ENCODE measurements at regions not wholly inside any gene's neighbourhood (a gene's known extent, or its start where the extent isn't known, plus 50 kb on each side); places are given as distances from the start of the nearest gene placed in this dataset.
A peak's percentile ranks its signal among the peaks of the same experiment; 100 is the strongest.
"Not testable (repeated sequence)": the region's sequence is repeated elsewhere in the genome, so short reads cannot be mapped to it uniquely, and the experiment has no call there.

- DNase-seq, result not testable (repeated sequence)
Measured at GRCh38 chr11:67871168-67871567, 132.7 kb downstream of the UNC93B1 start.

- not testable (repeated sequence) for DNase-seq
Measured at GRCh38 chr11:67862896-67863295, 141.0 kb downstream of the UNC93B1 start.

GRCh38 chr11:67859513-67860161 lies 144.3 kb downstream of the UNC93B1 start:
- peak; percentile 39 for DNase-seq

DNA sequence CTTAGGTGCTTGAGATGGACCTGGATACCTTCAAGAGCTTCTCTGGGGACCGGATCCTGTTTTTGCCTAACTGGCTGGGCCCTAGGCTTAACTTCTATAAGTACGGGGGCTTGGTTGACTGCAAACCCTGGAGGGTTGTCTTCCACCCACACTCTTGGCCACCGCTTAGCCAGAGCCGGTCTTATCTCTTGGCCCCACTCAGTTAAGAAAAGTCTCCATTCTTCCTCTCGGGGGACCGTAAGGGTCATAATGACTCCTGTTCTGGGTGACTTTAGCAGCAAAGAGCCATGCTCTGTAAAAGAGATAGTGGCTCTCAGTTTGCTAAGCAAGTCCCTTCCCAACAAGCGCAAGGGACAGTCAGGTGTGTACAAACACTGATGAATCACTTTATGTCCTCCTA lies 153.2 kb downstream of the UNC93B1 start:
- peak; percentile 84 for DNase-seq

DNA sequence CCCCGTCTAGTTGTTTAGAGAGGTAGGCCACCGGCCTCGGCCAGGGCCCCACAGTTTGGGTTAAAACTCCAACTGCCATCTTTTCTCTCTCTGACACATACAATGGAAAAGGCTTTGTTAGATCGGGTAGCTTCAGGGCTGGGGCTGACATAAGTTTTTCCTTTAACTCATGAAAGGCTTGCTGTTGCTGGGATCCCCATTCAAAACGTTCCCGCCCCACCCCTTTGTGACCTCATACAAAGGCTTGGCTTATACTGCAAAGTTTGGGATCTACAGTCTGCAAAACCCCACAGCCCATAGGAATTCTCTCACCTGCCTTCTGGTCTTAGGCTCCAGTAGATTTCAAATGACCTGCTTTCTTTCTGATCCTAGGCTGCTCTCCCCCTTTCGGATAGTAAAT lies 154.1 kb downstream of the UNC93B1 start:
- not testable (repeated sequence) for DNase-seq

- DNase-seq, result peak; percentile 13
Measured at GRCh38 chr11:67847896-67848875, 155.7 kb downstream of the UNC93B1 start.

DNA sequence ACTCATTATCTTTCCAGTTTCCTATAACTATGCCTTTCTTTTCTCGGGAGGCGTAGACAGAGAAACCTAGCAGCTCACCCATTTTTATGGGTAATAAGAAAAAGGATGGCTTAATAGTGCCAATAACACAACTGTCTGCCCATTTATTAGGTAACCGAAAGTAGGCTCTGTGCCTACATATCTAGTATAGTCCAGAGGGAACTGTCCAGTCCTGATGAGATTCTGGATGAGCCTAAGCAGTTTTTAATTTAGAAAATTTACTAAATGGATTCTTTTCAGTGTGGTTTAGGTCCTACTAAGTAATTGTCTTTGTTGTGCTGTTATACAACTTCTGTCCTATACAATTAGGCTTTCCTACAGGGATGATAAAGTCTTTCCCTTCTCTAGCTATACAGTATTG lies 157.6 kb downstream of the UNC93B1 start:
- not testable (repeated sequence) for DNase-seq

GRCh38 chr11:67845296-67845695 lies 158.6 kb downstream of the UNC93B1 start:
- DNase-seq, result not testable (repeated sequence)

- DNase-seq, result not testable (repeated sequence)
Measured at GRCh38 chr11:67840599-67840998, 163.3 kb downstream of the UNC93B1 start.

- not testable (repeated sequence) for DNase-seq
Measured at GRCh38 chr11:67830152-67830551, 155.7 kb upstream of the ALDH3B2 start.

DNA sequence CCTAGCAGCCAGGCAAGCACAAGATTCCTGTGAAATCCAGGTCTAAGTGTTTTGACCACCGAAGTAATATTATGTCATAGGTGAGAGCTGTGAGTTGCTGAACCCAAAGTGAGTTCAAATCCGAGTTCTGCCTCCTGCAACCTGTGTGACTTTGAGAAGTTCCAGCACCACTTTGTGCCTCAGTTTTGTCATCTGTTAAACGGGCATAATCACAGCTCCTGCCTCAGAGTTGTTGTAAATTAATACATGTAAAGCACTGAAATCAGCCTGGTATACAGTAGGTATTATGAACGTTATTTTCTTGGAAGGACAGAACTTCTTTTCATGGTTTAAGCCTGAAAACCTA lies 152.5 kb upstream of the ALDH3B2 start:
- not testable (repeated sequence) for DNase-seq

DNA sequence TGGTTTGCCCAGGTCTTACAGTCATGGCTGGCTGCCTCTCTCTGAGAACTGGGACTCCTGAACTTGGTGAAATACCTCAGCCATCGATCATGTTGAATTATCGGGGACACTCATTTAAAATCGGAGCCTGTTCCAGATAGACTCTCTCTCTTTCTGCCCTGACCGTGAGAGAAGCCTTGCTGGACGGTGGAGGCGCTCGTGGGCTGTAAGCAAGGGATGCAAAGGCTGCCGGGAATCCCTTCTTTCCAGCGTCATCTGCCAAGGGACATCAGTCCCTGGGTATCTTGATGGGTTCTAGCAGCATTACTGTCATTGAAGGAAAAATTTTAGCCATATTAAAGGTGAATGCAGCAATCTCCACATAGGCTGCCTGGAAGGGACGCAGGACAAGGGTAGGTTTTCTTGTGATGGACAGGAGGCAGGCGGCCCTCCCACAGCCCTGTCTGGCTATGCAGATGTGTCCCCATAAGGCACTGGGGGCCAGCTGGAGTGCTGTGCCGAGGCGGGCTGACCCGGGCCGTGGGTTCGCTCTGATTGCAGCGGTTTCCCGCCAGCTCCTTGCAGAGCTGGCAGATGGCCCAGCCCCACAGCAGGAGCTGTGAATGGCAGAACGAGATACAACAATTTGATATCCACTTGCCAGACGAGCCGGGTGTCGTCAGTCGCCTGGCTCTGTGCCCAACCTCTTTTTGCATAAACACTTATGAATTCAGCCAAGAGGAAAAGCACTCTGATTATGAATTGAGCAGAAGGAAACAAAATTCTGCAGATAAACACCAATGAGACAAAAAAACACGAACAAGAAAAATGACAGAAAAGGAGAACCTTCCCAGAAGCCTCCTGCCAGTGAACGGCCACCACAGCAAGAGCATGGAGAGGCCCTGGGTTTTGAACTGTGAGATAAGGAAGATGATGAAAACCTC lies 151.9 kb upstream of the ALDH3B2 start:
- DNase-seq, result peak; percentile 92

GRCh38 chr11:67824861-67825260 lies 150.4 kb upstream of the ALDH3B2 start:
- DNase-seq, result not testable (repeated sequence)

GRCh38 chr11:67820081-67820480 lies 145.7 kb upstream of the ALDH3B2 start:
- DNase-seq, result peak; percentile 38

GRCh38 chr11:67817558-67817957 lies 143.1 kb upstream of the ALDH3B2 start:
- DNase-seq, result not testable (repeated sequence)

DNA sequence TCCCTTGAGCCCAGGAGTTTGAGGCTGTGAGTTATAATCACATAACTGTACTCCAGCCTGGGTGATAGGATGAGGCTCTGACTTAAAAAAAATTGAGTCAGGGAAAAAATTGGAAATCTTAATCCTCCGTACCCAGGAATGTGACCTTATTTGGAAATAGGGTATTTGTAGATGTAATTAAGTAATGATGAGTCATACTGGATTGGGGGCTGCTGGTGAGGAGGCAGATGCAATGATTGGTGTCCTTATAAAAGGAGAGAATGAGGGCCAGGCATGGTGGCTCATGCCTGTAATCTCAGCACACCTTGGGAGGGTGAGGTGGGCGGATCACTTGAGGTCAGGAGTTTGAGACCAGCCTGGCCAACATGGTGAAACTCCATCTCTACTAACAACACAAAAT lies 134.9 kb upstream of the ALDH3B2 start:
- DNase-seq, result not testable (repeated sequence)

- DNase-seq, result not testable (repeated sequence)
Measured at GRCh38 chr11:67807896-67808295, 133.5 kb upstream of the ALDH3B2 start.

DNA sequence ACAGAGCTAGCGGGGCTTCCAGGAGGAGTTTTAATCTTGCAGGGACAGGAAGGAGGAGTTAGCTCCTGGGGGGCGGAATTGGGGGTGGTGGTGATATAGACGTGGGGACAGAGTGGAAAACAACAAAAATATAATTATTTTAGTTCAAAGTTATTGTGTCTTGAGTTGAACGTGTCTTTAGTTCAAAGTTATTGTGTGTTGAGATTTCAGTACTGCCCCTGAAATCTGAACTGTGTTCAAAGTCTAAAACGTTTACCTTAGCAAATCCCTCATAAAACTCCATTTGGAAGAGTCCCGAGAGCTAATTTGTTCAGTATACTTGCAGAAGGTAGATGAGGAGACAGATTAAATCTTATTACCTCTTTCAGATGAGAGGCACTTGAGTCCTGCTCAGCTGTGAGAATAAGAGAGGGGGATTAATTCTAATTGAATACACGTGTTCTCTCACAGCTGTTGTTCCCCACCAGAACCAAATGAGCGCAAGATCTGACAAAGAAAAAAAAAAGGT lies 132.4 kb upstream of the ALDH3B2 start:
- not testable (repeated sequence) for DNase-seq

DNA sequence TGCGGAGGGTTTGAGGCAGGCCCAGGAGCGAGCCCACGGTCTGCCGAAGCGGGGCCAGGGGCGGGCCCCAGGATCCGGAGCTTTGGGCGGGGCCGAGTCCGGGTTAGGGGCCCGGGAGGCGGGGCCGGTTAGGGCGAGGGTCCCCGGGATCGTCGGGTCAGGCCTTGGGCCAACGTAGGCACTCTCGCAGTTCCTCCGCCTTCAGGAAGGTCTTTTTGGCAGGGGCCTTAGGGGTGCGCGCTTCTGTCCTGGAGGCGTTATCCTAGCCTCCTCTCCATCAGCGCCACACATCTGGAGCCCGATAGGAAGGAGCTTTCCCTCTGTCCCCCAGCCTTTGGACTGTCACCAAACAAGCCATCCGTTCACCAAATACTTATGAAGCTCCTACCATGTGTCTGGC lies 131.8 kb upstream of the ALDH3B2 start:
- peak; percentile 21 for DNase-seq

- peak; percentile 97 for DNase-seq
Measured at GRCh38 chr11:67805253-67806126, 131.1 kb upstream of the ALDH3B2 start.

DNA sequence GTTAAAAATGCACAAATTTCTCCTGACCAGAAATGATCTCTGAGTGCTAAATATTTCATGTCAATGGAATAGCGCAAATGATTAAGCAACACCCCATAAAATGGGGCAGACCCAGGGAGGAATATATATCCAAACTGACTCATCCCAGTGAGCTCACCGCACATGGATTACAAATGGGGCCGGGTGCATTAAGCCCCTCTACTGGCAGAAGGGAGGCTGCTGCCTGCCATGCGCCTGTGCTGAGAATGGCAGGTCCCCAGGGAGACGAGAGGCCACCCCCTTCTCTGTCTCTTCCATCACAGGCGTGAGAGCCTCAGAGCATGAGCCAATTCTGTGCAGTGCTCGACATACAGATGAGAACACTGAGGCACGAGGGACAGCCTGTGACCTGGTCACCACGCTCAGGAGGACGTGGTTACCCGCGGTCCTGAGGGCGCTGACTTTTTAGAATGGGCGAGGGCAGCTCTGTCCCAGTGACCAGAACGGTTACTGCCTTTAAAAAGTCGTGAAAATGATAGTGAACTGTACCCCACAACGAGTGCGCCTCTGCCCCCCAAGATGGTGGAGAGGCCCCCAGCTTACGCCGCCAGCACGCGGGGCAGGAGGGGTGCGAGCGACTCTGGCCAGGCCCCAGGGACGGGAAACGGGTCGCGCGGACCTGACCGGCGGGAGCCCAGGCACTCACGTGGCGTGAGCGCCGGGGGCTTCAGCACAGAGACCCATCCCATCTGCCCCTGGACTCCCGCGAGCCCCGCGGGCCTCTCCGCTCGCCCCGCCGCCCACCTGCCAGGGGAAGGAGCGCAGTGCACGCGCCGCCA lies 130.2 kb upstream of the ALDH3B2 start:
- DNase-seq, result peak; percentile 17

Measured in hematopoietic multipotent progenitor cell treated with erythropoietin and hydrocortisone succinate and interleukin-3 and kit ligand, for 4 days (in vitro differentiated cells).